ENCODE measurements at regions not wholly inside any gene's neighbourhood (a gene's known extent, or its start where the extent isn't known, plus 50 kb on each side); places are given as distances from the start of the nearest gene placed in this dataset.
"Not testable (repeated sequence)": the region's sequence is repeated elsewhere in the genome, so short reads cannot be mapped to it uniquely, and the experiment has no call there.

DNA sequence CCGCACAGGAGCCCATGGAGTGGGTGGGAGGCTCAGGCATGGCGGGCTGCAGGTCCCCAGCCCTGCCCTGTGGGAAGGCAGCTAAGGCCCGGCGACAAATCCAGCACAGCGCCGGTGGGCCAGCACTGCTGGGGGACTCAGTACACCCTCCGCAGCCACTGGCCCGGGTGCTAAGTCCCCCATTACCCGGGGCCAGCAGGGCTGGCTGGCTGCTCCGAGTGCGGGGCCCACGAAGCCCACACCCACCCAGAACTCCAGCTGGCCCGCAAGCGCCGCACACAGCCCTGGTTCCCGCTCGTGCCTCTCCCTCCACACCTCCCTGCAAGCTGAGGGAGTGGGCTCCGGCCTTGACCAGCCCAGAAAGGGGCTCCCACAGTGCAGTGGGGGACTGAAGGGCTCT lies 610.0 kb upstream of the NRG3 start:
- TF ChIP-seq, protein P1, sequence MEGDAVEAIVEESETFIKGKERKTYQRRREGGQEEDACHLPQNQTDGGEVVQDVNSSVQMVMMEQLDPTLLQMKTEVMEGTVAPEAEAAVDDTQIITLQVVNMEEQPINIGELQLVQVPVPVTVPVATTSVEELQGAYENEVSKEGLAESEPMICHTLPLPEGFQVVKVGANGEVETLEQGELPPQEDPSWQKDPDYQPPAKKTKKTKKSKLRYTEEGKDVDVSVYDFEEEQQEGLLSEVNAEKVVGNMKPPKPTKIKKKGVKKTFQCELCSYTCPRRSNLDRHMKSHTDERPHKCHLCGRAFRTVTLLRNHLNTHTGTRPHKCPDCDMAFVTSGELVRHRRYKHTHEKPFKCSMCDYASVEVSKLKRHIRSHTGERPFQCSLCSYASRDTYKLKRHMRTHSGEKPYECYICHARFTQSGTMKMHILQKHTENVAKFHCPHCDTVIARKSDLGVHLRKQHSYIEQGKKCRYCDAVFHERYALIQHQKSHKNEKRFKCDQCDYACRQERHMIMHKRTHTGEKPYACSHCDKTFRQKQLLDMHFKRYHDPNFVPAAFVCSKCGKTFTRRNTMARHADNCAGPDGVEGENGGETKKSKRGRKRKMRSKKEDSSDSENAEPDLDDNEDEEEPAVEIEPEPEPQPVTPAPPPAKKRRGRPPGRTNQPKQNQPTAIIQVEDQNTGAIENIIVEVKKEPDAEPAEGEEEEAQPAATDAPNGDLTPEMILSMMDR (IDR thresholded peaks at IDR 0.05) = not testable (repeated sequence)
- TF ChIP-seq, protein P2, sequence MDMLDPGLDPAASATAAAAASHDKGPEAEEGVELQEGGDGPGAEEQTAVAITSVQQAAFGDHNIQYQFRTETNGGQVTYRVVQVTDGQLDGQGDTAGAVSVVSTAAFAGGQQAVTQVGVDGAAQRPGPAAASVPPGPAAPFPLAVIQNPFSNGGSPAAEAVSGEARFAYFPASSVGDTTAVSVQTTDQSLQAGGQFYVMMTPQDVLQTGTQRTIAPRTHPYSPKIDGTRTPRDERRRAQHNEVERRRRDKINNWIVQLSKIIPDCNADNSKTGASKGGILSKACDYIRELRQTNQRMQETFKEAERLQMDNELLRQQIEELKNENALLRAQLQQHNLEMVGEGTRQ (IDR thresholded peaks at IDR 0.05; ENCODE audit: borderline replicate concordance, low read depth, low read length) = not testable (repeated sequence)
- TF ChIP-seq SIN3A (IDR thresholded peaks at IDR 0.05; ENCODE audit: borderline replicate concordance, low read depth, low read length) = not testable (repeated sequence)
